OCI-LY7 (cell line): ENCODE measurements at regions not wholly inside any gene's neighbourhood (a gene's known extent, or its start where the extent isn't known, plus 50 kb on each side); places are given as distances from the start of the nearest gene placed in this dataset.

Experiments
- EZH2phosphoT487 ChIP-seq: fragments of 200-600 bp; sonication (generic); IDR thresholded peaks from 2 replicates; pipeline ENCODE4 v1.6.1; 2018; ENCODE audit warnings: low read depth, borderline replicate concordance, mild to moderate bottlenecking, mixed run types, antibody characterized with exemption, low read length, moderate library complexity, mixed read lengths
- TF ChIP-seq, protein P1 (sequence below): fragments of 200-600 bp; sonication (generic); conservative IDR thresholded peaks from 2 replicates; pipeline ENCODE4 v1.5.1; 2014; ENCODE audit warnings: mild to moderate bottlenecking, antibody characterized with exemption, low read length, moderate library complexity, mixed read lengths

DNA sequence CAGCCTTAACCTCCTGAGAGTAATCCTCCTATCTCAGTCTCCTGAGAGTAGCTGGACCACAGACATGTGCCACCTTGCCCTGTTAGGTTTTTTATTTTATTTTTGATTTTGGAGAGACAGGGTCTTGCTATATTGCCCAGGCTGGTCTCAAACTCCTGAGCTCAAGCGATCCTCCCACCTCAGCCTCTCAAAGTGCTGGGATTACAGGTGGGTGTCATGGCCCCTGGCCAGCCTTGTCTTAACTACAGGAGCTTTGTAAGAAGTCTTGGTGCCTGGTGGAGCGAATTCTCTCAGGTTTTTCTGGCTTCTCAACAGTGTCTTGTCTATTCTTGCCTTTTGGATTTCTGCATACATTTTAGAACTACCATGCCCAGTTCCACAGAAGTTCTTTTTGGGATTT, 546.4 kb downstream of the TBC1D22A start:
- TF ChIP-seq, protein P1, sequence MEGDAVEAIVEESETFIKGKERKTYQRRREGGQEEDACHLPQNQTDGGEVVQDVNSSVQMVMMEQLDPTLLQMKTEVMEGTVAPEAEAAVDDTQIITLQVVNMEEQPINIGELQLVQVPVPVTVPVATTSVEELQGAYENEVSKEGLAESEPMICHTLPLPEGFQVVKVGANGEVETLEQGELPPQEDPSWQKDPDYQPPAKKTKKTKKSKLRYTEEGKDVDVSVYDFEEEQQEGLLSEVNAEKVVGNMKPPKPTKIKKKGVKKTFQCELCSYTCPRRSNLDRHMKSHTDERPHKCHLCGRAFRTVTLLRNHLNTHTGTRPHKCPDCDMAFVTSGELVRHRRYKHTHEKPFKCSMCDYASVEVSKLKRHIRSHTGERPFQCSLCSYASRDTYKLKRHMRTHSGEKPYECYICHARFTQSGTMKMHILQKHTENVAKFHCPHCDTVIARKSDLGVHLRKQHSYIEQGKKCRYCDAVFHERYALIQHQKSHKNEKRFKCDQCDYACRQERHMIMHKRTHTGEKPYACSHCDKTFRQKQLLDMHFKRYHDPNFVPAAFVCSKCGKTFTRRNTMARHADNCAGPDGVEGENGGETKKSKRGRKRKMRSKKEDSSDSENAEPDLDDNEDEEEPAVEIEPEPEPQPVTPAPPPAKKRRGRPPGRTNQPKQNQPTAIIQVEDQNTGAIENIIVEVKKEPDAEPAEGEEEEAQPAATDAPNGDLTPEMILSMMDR: no peak
- no peak for TF ChIP-seq EZH2phosphoT487
